ENCODE measurements at regions not wholly inside any gene's neighbourhood (a gene's known extent, or its start where the extent isn't known, plus 50 kb on each side); places are given as distances from the start of the nearest gene placed in this dataset.

DNA sequence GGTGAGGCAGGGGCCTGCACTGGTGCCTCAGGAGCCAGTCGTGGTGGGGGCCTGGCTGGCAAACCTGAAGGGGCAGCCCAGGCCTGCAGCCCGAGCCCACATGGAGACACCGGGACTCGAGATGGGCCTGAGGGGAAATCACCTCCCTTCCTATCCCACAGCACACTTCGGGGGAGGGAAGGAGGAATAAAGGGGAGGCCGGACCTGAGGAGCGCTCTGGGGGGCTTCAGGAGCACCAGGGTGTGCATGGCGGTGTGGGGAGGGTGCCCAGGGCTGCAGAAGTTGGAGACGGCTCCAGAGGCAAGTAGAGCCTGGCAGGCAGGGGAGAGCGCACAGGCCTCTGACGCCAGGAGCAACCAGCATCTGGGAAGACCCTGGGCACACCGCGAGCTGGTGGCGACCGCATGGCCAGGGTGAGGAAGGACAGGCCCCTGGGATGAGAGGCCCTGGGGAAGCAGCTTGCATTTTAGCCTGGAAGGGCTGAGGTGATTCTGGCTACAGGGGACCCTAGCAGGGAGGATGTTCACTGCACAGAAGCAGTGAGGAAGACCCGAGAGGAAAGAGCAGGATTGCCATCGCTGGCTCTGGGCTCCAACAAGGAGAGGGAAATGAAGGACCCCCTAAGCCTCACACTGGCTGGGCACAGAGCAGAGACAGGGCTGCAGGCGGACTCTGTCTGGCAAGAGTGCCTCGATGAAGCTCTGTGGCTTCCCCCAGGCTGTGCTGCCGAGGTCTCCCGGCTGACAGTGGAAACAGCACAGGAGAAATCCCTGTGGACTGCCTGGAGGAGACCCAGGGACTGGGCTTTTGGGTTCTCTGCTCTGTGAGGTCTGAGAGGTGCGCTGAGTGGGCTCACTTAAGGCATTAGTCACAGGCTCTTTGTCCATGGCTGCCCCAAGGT is 457.7 kb downstream of the BRD1 start:
- Mint-ChIP-seq H3K4me3 (no peak overlapping the region), H3K4me1 (no peaks in the 10 kb centered on the region), H3K27ac (no peak overlapping the region), H3K9me3 (ENCODE audit: insufficient read depth) (no peaks in the 10 kb centered on the region), H3K27me3 (peaks cover 4% of the 10 kb centered on the region)
- Histone ChIP-seq H3K4me3 (ENCODE audit: control extremely low read depth in 1 of 5, extremely low read depth in 1 of 5, insufficient read depth in 1 of 5, low read depth in 2 of 5, low read length in 4 of 5) (no peak overlapping the region), H3K9me3 (ENCODE audit: control extremely low read depth in 1 of 3, control insufficient read depth in 2 of 3, insufficient read depth in 1 of 3, low read length in 2 of 3) (peaks cover 0 to 29% (median 0%) of the 10 kb centered on the region in 3 donors), H3K4me2 (replicated peaks; ENCODE audit: low read depth, low read length, poor library complexity, severe bottlenecking) (no peak overlapping the region), H3K79me2 (ENCODE audit: control insufficient read depth, insufficient read depth, low read length) (no peaks in the 10 kb centered on the region), H3K27me3 (replicated peaks in 1 of 4; ENCODE audit: control extremely low read depth in 1 of 4, control insufficient read depth in 3 of 4, insufficient read depth in 4 of 4, low read length in 3 of 4) (no peaks in the 10 kb centered on the region), H4K20me1 (ENCODE audit: control insufficient read depth, insufficient read depth, low read length, poor library complexity, severe bottlenecking) (no peaks in the 10 kb centered on the region), H3K9ac (ENCODE audit: low read length) (no peak overlapping the region), H3K36me3 (replicated peaks in 1 of 2; ENCODE audit: control extremely low read depth in 1 of 2, control insufficient read depth in 1 of 2, extremely low read depth in 1 of 2, insufficient read depth in 2 of 2, low read length in 1 of 2) (no peaks in the 10 kb centered on the region), H2AFZ (ENCODE audit: insufficient read depth, low read depth, low read length, poor library complexity, severe bottlenecking) (no peak overlapping the region), H3K4me1 (ENCODE audit: control insufficient read depth in 2 of 2, insufficient read depth in 2 of 2, low read length in 2 of 2) (no peaks in the 10 kb centered on the region), H3K27ac (ENCODE audit: low read length in 2 of 2) (no peak overlapping the region)
- POLR2A ChIA-PET: no interaction called here
- CTCF ChIA-PET: no interaction called here
- TF ChIP-seq, protein P1, sequence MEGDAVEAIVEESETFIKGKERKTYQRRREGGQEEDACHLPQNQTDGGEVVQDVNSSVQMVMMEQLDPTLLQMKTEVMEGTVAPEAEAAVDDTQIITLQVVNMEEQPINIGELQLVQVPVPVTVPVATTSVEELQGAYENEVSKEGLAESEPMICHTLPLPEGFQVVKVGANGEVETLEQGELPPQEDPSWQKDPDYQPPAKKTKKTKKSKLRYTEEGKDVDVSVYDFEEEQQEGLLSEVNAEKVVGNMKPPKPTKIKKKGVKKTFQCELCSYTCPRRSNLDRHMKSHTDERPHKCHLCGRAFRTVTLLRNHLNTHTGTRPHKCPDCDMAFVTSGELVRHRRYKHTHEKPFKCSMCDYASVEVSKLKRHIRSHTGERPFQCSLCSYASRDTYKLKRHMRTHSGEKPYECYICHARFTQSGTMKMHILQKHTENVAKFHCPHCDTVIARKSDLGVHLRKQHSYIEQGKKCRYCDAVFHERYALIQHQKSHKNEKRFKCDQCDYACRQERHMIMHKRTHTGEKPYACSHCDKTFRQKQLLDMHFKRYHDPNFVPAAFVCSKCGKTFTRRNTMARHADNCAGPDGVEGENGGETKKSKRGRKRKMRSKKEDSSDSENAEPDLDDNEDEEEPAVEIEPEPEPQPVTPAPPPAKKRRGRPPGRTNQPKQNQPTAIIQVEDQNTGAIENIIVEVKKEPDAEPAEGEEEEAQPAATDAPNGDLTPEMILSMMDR (IDR thresholded peaks at IDR 0.05): no peak
- ATAC-seq (ENCODE audit: low read depth): no peak
- 80% methylated on average over 17 of the region's 22 CpGs for WGBS (ENCODE audit: insufficient coverage)
- no peak for DNase-seq
- intact Hi-C loops (cut with micrococcal nuclease): no loop called here

DNA sequence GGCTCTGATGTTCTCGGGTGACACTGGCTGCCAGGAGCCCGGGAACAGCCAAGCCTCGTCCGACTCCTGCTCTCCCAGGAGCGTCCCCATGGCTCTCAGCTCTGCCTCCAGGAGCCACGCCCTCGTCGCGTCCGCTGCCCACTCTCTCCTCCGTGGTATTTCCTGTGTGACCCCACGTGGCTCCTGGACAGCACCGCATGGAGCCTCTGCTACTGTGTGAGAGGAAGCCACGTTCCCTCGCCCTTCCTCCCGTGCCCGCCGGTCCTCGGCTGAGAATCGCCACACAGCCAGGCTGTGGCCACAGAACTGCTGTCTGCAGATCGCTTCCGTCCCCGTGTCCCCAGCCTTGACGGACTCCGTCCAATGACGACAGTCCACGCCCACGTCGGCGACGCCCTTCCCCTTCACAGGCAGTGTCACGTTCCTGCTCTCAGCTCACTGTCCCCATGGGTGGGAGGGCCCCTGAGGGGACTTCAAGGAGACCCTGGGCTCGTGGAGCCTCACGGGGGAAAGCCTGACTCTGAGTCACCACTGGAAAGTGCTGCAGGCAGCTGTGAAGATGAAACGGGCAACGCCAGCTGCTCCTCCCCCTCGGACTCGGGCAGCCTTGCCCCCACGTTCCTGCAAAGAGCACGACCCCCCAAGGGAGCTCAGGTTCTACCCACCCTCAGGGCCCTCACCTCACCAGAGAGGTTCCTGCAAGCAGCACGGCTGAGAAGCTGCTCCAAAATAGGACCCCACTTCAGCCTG is 458.5 kb downstream of the BRD1 start:
- H3K27me3 ChIP-seq (replicated peaks in 1 of 4; ENCODE audit: control extremely low read depth in 1 of 4, control insufficient read depth in 3 of 4, insufficient read depth in 4 of 4, low read length in 3 of 4): no peaks in the 10 kb centered on the region
- H3K9ac ChIP-seq (ENCODE audit: low read length): no peak overlapping the region
- H3K4me3 Mint-ChIP-seq: no peak overlapping the region

More for the DNA sequence above, 458.5 kb downstream of the BRD1 start:
- no peak for ATAC-seq (ENCODE audit: low read depth)
- DNase-seq: no peak
- CTCF ChIA-PET: no interaction called here
- Mint-ChIP-seq H3K4me1 (no peaks in the 10 kb centered on the region), H3K9me3 (ENCODE audit: insufficient read depth) (no peaks in the 10 kb centered on the region), H3K27me3 (peaks cover 4% of the 10 kb centered on the region), H3K27ac (no peak overlapping the region)
- H3K79me2 ChIP-seq (ENCODE audit: control insufficient read depth, insufficient read depth, low read length): no peaks in the 10 kb centered on the region
- no peak overlapping the region for H3K4me3 ChIP-seq (ENCODE audit: control extremely low read depth in 1 of 5, extremely low read depth in 1 of 5, insufficient read depth in 1 of 5, low read depth in 2 of 5, low read length in 4 of 5)
- H2AFZ ChIP-seq (ENCODE audit: insufficient read depth, low read depth, low read length, poor library complexity, severe bottlenecking): no peak overlapping the region
- no peaks in the 10 kb centered on the region for H3K36me3 ChIP-seq (replicated peaks in 1 of 2; ENCODE audit: control extremely low read depth in 1 of 2, control insufficient read depth in 1 of 2, extremely low read depth in 1 of 2, insufficient read depth in 2 of 2, low read length in 1 of 2)
- no peaks in the 10 kb centered on the region for H3K4me1 ChIP-seq (ENCODE audit: control insufficient read depth in 2 of 2, insufficient read depth in 2 of 2, low read length in 2 of 2)
- no peaks in the 10 kb centered on the region for H4K20me1 ChIP-seq (ENCODE audit: control insufficient read depth, insufficient read depth, low read length, poor library complexity, severe bottlenecking)
- H3K4me2 ChIP-seq (replicated peaks; ENCODE audit: low read depth, low read length, poor library complexity, severe bottlenecking): no peak overlapping the region
- no peak for TF ChIP-seq EZH2 (IDR thresholded peaks at IDR 0.05; ENCODE audit: borderline replicate concordance, insufficient read depth, low read depth, low read length, poor library complexity, severe bottlenecking)
- TF ChIP-seq, protein P1 (IDR thresholded peaks at IDR 0.05): no peak
- intact Hi-C loops (cut with micrococcal nuclease): no loop called here
- WGBS (ENCODE audit: insufficient coverage): 64% methylated on average over 41 of the region's 41 CpGs
- POLR2A ChIA-PET: no interaction called here
- H3K9me3 ChIP-seq (ENCODE audit: control extremely low read depth in 1 of 3, control insufficient read depth in 2 of 3, insufficient read depth in 1 of 3, low read length in 2 of 3): peaks cover 0 to 35% (median 0%) of the 10 kb centered on the region in 3 donors
- H3K27ac ChIP-seq (ENCODE audit: low read length in 2 of 2): no peak overlapping the region
